Stimulated activated CD8-positive, alpha-beta memory T cell treated with anti-CD3 and anti-CD28 coated beads, Interleukin-7, amount 100 ng/mL, for 1 hour (primary cell): ENCODE measurements at regions not wholly inside any gene's neighbourhood (a gene's known extent, or its start where the extent isn't known, plus 50 kb on each side); places are given as distances from the start of the nearest gene placed in this dataset.
"Not testable (repeated sequence)": the region's sequence is repeated elsewhere in the genome, so short reads cannot be mapped to it uniquely, and the experiment has no call there.

Source experiments
- DNase-seq, 2 donors: peaks; one replicate each; pipeline ENCODE4 v3.0.0-alpha.2; 2020; ENCODE audit warnings: low read depth in 2 of 2

DNA sequence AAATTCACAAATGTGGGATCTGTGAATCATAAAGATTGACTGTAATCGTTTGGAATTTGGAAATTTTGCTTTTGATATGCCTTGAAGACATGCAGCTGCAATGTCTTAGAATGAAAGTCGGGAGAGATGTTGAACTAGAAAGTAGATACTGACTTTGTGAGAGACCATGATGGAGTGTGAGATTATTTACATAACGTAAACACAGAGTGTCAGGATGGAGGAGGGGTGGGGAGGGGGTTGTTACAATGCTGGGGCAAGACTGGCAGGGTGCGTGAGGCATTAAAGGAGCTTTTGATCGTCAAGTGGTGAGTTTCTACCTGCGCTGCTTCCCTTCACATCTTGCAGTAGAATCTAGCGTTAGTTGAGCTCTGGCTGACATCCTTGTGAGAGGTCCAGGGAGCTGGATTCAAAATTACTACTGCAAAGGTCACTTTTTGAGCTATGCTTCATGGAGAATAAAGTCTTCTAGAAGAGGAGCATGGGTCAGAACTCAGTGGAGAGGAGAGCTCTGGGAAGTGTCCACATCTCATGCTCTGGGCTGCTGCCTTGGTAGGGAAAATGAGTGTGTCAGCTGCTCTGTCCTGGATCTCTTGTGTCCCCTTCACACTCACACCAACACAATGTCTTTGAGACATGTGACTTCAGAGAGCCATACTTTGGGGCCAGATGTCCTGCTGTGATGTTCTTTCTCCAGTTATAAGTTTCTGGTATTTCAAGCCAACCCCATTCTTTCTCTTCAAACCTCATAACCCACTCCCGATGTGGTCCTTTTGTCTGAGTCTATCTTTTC, 105.2 kb upstream of the CITED2 start:
- DNase-seq, result no peak

DNA sequence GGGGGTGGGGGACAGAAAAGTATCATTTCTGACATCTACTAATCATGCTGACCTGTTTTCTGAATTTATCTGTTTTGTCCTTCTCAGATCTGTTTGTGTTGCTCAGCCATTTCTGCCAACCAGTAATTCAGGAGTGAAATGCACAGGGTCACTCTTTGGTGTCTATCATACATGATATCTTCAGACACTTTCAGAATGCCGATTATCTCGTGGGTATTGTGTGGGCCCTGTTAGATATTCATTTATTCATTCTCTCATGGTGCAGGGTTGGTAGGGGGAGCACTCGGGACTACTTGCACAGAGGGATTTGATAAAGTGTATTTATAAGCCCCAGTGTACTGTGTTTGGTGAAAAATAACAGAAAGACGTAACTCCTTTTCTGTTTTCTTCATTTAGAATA, 101.2 kb upstream of the CITED2 start:
- no peak for DNase-seq

DNA sequence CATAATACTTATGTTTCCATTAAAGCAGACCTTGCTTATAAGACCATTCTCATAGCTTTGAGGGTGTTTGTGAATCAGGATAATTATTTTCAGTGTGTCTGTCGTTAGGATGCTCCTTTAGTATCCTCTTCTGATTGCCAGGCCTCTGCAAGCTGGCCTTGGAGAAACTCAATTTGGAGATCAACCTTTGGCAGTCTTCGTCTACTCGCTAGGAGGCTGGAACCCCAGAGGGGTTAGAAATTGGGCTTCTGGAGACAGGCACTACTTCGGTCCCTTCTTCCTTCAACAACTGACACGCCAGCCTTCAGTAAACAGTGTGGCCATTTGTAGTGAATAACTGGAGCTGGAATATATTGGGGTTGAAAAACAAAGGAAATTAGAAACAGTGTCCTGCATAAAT, 100.8 kb upstream of the CITED2 start:
- no peak for DNase-seq

DNA sequence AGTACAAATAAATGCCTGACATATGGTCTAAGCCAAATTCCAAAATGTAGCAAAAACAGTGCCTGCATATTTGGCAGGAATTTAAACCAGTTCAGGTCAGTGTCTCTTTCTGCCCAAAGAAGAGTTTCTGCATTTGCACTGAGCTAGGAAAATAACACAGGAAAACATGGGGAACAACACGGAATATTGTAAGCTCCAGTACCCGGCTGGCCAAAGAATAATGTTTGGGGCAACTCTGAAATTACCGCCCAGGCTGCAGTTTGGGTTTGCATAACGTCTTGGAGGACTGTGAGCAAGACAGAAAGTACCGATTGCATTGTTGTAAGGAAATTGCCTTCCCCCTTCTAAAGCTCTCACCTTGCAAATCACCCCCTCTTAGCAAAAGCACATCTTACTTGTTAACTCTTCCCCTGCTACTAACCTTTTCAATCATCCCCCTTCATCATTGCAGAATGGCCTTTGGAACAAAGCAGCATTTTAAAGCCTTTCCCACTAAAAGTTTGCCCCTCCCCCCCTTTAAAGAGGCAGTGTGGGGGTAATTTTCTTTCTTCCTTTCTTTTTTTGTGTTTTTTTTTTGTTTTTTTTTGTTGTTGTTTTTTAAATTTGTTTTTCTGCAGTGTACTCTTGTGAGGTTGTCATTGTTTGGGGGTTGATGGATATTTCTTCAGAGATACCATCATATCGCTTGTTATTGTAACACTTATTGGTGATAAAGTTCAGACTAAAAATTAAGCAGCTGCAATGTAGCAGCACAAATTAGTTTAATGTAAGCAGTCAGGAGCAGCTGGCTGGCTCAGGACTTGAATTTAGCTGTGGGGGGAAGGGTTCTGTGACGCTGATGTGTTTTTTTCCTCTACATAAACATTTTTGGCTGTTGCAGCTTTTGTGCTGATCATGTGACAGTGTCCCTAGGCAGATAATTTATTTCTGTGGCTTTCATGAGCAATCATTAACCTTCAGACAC, 100.0 kb upstream of the CITED2 start:
- DNase-seq, result no peak

DNA sequence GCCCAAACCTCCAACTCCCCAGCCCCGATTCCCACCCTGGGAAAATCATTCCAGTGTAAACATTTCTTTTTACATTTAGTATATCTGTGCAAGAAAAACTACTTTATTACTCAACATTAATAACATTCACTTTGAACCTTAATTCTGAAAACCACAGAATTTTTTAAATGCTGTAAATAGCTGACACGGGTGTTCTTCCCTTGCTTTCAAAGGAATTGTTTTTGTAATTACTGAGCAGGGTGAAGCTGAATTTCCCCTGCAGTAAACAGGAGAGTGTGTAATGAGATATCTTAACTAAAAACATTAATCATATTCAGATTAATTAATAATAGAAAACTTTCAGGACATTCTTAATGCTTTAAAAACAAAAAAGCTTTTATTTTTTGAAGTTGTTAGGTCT, 99.3 kb upstream of the CITED2 start:
- DNase-seq, result no peak

DNA sequence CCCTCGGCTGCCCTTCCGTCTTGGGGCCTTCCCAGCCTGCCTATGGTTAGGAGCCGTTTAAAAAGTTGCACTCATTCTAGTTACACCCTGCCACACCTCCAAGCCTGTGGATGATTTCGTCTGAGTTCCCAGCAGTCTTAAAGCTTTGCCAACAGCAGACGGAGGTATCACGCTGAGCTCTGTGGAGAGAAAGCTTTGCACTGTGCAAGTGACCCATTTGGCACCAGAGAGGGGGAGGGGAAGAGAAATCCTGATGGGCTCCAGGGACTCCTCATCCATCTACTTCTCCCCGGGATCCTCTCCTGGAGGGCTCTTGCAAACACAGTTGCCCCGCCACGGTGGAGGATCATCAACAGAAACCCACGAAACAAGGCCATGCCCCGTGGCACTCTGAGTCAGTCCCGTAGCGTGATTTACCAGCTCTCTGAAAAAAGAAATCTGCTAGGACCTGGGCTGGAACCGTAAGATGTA, 98.8 kb upstream of the CITED2 start:
- no peak for DNase-seq

DNA sequence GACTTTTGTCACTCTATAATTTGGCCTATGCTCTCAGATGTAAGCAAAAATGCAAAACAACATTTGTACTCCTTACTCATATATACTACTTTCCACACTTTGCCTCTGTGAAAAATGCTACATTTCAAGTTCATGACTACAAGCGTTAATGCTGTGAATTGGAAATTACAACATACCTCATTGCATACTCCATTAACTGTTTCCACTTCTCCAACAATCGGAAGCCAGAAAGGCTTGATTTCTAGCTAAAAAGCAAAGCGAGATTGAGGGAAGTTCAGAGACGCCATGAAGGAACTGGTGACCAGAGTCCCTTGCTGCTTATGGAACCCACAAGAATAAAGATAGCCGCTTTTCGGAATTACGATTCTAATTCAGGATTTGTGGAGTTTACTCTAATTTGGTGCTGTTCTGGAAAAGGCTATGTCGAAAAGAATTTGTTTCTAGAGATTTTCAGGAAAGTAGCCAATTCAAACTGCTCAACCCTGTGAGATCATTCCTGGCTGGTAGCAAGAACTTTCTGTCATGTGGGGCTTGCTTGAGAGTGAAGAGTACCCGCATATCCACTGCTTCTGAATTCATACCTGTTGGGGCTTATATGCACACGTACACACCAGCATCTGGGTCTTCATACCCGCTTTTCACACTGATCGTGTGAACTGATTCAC, 98.0 kb upstream of the CITED2 start:
- DNase-seq, result no peak

DNA sequence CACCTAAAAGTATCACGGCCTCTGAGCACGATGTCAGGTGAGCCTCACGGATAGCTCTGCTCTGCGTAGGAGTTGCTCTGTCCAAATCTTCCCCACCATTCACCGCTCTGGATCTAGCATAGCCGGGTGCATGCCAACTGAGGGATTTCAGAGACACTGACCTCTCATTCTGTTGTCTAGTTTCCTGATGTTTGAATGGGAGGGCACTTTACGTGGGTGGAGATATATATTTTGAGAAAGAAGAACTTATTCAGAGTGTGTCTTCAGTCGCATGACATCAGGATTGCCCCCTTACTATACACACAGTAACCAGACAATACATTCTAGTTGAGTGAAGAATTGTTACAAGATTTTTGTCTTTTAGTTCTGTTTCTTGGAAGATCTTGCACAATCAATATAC, 96.5 kb upstream of the CITED2 start:
- DNase-seq, result no peak

DNA sequence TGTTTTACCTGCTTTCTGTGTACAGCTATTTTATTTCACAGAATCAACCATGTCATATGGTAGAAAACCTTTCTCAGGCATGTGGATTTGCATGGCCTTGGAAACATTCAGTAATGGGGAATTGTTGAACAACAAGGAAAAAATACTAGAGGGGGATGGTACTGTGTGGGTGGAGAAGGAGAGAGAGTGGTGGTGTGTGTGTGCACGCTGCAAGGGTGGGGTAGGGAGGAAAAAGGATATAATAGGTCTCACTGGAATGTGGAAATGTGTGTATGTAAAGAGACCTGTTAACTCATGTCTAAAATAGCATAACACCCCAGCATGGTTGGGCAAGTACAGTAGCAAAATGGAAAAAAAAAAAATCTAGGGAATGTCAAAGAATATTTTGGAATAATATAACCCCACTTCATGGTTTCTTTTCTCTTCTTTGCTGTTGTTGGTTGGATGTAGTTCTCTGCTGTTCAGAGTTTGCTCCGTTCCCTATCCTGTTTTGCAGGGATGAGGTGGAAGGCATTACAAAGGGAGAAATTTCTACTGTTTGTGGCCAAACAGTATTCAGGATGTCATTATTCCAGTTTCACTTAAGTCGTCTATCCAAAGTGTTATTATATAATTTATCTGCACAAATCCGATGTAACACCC, 93.9 kb upstream of the CITED2 start:
- no peak for DNase-seq

DNA sequence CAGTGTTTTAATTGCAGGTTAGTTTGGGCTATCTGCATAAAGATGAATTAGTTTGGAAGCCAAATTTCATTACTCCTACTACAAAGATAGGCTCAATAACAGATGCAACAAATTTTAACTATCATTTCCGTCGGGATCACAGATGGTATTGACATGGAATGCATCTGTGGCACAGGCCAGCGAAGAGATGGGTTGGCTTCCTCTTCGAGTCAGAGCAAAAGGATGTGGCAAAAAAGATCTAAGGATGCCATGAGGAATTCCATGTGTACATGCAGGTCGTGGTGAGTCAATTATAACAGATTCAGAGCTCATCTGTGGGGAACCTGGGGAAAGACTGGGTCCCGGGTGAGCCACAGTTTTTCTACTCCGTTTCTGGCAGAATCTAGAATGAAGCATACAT, 83.0 kb upstream of the CITED2 start:
- no peak for DNase-seq

DNA sequence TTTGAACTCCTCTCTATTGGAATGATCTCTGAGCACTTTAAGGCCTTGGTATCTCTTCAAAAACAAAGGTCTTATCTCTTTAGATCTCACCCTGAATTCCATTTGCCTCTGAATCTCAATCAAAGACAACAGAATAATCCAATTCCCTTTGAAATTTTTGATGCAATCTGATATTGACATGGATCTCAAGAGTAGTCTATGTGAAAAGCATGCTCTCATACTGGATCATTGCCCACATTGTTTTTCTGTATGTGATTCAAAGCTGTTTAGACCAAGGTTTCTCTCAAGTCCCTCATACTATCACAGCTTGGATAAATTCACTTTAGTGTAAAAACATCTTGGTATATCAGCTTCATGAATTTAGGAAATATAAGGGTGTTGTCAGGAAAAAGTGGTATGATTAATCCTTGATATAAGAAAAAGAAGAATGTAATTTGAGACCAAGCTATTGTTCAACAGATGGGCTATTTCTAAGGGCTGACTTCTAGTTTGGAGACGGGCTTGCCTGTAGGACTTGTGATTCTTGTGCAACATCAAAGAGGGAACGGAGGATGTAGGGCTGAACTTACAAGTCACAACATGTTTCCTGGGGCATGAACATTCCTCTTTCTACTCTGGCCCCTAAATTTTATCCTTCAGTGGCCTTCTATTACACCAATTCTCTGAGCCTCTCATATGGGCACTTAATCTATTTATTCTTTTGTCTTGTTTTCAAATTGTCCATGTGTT, 77.9 kb upstream of the CITED2 start:
- DNase-seq, result no peak

DNA sequence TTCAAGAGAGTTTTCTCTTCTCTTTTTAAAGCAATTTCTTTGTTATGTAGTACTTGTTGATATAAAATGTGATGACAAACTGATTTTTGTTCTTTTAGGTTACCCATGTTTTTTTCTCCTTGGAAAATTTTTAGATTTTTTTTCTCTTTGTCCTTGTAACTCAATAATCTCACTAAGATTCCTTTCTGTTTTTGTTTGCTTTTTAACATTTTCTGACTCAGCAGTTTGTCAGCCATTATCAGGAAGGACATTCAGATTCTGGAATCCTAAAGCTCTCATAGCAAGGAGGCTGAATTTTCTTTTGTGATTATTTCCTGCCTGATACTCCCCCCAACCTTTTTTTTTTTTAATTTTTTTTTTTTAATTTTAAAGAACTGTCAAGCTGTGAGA, 75.2 kb upstream of the CITED2 start:
- DNase-seq, result no peak

DNA sequence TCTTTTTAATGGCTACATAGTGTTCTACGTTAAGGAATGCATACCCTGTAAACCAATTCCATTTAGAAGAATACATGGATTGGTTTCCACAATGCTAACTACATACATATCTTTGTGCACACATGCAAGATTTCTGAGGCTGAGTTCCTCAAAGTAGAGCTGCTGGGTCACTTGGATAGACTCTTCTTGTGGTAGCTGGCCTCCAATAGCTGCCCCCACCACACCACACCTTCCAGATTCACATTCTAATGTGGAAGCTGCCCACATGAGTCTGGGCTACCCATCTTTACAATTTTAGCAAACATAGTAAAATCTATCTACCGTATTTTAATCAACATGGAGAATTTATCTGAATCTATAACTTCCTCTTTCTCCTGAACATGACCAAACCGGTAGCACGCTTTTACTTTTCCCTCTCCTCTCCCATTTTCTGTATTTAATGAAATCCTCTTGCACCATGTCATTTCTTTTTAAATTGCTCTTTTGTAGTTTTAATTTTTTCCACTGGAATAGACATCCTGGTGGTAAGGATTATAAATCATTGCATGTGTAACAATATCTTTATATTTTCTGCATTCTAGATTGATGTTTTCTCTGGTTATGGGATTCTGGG, 74.7 kb upstream of the CITED2 start:
- DNase-seq, result no peak

DNA sequence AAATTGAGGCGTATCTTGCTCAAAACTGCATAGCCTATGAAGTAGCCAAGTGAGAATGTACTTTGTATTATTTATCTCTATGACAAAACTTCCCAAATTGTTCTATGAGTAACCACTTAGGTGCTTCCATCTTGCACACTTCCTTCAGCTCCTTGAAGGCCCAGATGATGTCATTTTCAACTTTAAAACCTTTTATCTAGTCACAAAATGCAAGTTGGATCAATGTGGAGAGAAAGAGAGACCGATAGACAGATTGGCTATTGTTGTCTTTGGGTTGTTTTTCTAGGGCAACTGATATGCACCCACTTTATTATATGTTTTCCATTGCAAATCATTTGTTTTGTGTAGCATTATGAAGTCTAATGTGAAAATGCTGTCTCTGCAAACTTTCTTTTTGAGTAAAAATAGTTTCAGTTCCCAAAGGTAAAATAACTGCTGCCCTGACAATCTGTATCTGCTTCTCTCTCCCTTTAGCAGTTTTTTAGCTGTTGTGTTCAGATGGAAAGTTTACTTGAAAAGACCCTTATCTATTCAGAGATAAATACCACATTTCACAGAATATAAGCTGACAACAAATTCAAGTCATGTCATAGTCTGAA, 73.7 kb upstream of the CITED2 start:
- no peak for DNase-seq

DNA sequence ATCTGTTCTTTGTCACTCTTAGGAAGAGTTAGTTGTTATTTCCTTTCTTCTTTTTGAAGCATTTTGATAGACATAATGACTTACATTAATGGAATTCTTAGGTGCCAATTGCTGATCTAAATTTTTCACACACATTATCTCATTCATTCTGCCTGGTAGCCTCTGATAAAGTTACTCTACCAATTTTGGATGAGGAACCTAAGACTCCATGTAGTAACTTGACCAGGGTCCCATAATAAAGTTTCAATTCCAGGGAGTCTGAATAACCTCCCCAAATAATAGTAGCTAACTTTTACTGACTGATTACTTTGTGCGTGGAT, 73.2 kb upstream of the CITED2 start:
- DNase-seq, result no peak

DNA sequence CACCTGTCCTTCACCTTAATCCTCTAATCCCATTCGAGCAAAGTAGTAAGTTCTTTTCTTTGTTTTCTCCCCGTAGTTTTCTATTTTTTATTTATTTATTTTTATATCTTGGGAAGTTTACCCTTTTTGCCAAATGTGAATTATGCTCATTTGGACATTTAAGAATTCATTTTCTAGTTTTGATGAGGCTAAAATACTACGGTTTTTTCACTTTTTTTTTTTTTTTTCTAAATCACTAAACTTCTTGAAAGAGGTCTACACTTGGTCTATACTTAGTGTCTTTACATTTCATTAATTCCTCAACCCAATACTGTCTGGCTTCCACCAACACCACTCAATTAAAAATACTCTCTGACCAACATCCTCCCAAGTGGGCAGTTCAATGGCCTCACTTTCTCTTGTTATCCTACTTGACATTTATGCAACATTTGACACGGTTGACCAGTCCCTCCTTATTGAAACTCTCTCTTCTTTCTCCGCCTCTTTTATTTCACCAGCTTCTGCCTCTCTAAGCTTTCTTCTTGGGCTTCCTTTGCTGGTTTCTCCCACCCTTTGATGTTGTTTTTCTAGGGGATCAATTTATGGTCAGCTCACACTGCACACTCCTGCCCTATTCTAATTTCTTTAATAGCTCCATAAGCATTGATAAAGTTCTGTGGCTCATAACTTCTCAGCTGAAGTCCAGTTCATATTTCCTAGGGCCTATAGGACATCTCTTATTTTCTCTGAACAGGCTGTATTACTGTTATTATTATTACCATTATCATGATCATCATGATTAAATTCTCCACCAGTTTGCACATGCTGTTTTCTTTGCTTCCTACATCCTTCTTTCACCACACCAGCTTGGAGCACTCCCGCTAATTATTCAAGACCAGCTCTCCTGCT, 72.6 kb upstream of the CITED2 start:
- no peak for DNase-seq

DNA sequence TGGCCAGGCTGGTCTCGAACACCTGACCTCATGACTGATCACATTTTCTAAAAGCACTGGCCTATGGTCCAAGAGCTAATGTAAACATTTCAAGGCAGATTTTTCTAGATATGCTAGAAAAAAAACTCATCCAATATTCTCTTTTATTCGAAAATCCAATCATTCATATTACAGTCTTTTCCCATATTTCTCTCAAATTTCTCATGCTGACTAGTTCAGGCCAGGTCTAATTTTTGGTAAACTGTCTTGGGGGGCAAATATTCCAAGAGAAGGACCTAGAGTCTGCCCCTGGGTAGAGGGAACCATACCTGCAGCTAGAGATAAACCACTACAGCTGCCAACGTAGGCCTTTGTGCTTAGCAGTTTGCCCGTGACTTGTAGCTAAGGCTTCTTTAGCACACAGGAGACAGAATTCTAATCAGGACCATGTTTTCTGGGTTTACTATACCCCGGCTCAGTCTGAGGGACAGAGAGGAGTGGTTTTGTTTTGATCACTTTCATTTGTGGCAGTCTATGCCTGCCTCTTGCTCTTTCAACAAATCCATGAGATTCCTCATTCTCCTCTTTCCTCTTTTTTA, 71.8 kb upstream of the CITED2 start:
- DNase-seq, result no peak

DNA sequence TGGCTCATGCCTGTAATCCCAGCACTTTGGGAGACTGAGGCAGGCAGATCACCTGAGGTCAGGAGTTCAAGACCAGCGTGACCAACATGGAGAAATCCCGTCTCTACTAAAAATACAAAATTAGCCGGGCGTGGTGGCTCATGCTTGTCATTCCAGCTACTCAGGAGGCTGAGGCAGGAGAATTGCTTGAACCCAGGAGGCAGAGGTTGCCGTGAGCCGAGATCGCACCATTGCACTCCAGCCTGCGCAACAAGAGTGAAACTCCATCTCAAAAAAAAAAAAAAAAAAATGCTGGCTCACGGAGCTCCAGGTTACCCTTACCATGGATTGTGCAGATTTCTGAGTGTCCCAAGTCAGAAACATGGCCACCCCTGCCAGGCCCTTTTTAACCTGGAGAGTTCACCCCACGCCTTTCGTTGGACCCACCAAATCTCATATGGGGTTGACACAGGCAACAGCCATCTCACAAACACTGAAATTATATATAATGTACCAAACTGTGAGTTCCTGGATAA, 69.9 kb upstream of the CITED2 start:
- not testable (repeated sequence) for DNase-seq
